C4-2B (cell line): ENCODE measurements at regions not wholly inside any gene's neighbourhood (a gene's known extent, or its start where the extent isn't known, plus 50 kb on each side); places are given as distances from the start of the nearest gene placed in this dataset.

ENCODE experiments used
- ZFX ChIP-seq: fragments of 450-650 bp; IDR thresholded peaks from 2 replicates; pipeline ENCODE4 v1.6.1; 2017
- TF ChIP-seq, protein P1 (sequence below): fragments of 450-650 bp; conservative IDR thresholded peaks from 2 replicates; pipeline ENCODE4 v1.5.1; 2017; ENCODE audit warnings: mild to moderate bottlenecking

DNA sequence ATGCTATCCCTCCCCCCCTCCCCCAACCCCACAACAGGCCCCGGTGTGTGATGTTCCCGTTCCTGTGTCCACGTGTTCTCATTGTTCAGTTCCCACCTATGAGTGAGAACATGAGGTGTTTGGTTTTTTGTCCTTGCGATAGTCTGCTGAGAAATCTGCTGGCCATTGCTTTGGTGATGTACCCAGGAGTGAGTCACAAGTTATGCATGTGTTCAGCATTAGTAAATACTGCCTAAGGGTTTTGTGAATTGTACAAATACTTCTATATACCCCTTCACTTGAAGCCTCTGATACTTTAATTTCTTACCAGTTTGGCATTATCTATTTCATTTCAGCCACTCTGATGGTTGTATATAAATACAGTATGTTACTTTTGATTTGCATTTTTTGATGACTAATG, 711.3 kb upstream of the GJE1 start:
- TF ChIP-seq, protein P1, sequence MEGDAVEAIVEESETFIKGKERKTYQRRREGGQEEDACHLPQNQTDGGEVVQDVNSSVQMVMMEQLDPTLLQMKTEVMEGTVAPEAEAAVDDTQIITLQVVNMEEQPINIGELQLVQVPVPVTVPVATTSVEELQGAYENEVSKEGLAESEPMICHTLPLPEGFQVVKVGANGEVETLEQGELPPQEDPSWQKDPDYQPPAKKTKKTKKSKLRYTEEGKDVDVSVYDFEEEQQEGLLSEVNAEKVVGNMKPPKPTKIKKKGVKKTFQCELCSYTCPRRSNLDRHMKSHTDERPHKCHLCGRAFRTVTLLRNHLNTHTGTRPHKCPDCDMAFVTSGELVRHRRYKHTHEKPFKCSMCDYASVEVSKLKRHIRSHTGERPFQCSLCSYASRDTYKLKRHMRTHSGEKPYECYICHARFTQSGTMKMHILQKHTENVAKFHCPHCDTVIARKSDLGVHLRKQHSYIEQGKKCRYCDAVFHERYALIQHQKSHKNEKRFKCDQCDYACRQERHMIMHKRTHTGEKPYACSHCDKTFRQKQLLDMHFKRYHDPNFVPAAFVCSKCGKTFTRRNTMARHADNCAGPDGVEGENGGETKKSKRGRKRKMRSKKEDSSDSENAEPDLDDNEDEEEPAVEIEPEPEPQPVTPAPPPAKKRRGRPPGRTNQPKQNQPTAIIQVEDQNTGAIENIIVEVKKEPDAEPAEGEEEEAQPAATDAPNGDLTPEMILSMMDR, result no peak
- no peak for TF ChIP-seq ZFX
